ENCODE measurements at regions not wholly inside any gene's neighbourhood (a gene's known extent, or its start where the extent isn't known, plus 50 kb on each side); places are given as distances from the start of the nearest gene placed in this dataset.
"Not testable (repeated sequence)": the region's sequence is repeated elsewhere in the genome, so short reads cannot be mapped to it uniquely, and the experiment has no call there.

DNA sequence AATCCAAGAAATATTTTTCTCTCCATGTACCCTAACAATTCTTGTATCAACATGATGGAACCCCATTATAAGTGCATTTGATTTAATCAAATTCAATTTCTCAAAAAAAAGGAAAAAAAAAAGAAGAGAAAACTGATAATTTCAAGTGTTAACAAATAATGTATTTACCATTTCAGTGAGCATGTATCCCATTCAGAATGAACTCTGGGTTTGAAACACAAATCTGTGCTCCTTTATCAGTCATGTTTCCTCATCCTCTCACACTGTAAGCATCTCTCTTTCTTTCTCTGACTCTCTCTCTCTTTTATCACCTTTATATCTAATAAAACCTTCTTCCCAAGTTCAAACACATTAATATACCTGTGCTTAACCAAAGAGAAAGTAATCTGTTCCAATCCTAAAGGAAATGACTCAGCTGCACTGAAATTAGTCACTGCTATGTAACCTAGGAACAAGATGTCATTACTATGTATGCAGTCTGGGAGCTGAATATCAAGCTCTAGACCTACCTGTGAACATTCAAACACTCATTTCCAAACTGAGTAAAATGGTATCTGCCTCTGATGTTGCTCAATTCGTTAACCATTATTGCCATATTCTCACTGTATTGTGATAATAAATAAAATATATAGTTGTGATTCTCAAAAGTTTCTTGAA, 135.0 kb upstream of the LRIG3 start:
- peak overlapping the region; percentile 8 for H3K27ac ChIP-seq
- 32% methylated on average over 1 of the region's 1 CpG for whole genome bisulfite sequencing

DNA sequence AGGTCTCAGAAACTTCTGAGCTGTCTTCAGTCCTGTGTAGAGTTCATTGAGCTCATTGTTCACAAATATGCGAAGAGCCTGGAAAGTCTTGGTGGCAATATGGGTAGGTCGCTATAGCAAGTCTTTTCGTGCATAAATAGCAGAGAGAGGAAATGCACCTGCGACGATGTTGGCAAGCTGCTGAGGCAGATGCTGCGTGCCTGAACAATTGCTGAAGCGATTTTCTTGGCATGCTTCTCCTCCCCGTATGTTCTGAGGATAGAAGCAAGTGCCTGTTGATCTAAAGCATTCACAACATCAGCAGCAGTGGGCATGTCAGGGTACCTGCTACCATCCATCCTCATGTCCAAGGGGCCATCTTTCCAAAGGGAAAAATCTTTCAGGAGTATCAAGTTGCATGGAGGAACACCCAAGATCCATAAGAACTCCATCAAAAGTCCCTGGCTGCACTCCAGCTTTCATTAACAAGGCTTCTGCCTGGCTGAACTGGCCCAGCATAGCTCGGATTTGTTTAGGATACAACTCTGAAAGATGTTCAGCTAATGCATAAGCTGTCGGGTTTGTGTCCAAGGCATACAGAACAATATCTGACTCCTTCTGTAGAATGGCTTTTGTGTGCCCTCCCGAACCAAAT, 133.1 kb upstream of the LRIG3 start:
- 55% methylated on average over 11 of the region's 11 CpGs for WGBS
- H3K36me3 ChIP-seq; H3K27me3 ChIP-seq; DNase-seq (ENCODE audit: low spot score in 2 of 2); H3K4me3 ChIP-seq; H3K9me3 ChIP-seq; H3K27ac ChIP-seq: not testable (repeated sequence)
- peaks cover 19% of the 10 kb centered on the region for H3K4me1 ChIP-seq

More for the DNA sequence above, 135.0 kb upstream of the LRIG3 start:
- no peak for DNase-seq (ENCODE audit: low spot score in 2 of 2)
- TF ChIP-seq, protein P1, sequence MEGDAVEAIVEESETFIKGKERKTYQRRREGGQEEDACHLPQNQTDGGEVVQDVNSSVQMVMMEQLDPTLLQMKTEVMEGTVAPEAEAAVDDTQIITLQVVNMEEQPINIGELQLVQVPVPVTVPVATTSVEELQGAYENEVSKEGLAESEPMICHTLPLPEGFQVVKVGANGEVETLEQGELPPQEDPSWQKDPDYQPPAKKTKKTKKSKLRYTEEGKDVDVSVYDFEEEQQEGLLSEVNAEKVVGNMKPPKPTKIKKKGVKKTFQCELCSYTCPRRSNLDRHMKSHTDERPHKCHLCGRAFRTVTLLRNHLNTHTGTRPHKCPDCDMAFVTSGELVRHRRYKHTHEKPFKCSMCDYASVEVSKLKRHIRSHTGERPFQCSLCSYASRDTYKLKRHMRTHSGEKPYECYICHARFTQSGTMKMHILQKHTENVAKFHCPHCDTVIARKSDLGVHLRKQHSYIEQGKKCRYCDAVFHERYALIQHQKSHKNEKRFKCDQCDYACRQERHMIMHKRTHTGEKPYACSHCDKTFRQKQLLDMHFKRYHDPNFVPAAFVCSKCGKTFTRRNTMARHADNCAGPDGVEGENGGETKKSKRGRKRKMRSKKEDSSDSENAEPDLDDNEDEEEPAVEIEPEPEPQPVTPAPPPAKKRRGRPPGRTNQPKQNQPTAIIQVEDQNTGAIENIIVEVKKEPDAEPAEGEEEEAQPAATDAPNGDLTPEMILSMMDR (IDR thresholded peaks at IDR 0.05) = no peak
- TF ChIP-seq POLR2A (IDR thresholded peaks at IDR 0.05) = no peak
- TF ChIP-seq POLR2AphosphoS5 (IDR thresholded peaks at IDR 0.05) = no peak
- no peak for TF ChIP-seq EP300 (IDR thresholded peaks at IDR 0.05)
- H3K9me3 ChIP-seq = no peaks in the 10 kb centered on the region
- no peak overlapping the region for H3K4me3 ChIP-seq
- H3K27me3 ChIP-seq = no peaks in the 10 kb centered on the region
- peaks cover 19% of the 10 kb centered on the region for H3K4me1 ChIP-seq
- H3K36me3 ChIP-seq = no peaks in the 10 kb centered on the region

DNA sequence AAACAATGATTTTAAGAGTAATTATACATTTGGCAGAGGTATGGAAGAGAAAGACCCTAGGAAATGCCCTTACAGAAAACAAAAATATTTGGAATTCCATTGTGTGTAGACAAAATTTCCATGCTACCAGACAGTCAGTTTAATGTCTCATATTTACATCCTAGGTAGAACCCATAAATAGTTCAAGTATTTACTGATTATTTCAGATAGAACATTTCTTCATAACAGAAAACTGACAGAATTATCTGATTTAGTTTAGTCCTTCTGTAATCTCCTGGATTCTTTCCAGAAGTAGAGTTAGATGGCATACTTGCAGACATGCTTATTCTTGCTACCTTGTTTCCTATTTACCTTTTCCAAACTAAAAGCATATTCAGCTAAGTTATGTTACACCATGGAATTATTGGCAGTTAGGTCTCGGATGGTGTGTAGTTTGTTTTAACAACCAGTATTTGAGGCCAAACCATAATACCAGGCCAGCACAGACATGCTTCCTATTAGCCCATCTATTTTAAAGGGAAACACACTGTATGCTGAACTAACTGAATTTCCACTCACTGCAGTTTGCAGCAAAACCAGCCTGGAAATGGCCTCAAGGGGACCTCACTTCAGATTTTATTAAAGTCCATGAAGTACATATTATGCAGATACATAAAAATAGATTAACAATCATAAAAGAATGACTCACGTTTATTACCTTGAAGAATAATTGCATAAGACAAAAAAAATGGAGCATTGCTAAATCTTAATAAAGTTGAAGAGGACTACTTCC, 126.6 kb upstream of the LRIG3 start:
- no peak overlapping the region for H3K4me3 ChIP-seq

DNA sequence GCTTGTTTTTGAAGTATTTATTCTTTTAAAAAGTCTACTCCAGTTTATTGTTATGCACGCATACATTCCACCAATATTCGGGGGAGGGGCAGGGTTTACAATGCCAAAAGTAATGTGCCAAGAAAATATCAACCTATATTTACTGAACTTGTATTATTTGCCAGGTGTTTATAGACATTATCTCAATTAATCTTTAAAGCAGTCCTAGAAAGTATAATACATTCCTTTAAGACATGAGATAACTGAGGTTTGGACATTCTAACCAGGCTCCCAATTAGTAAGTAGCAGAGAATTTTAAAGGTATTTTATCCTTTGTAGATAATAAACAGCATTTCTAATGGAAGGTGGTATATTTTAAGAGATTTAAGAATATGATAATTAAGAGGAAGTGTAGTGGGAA, 124.5 kb upstream of the LRIG3 start:
- peaks cover 39% of the 10 kb centered on the region for H3K4me1 ChIP-seq
- H3K27me3 ChIP-seq = no peaks in the 10 kb centered on the region
- H3K36me3 ChIP-seq = no peaks in the 10 kb centered on the region
- no peak for TF ChIP-seq POLR2AphosphoS5 (IDR thresholded peaks at IDR 0.05)
- TF ChIP-seq, protein P1 (IDR thresholded peaks at IDR 0.05) = no peak
- TF ChIP-seq EP300 (IDR thresholded peaks at IDR 0.05) = no peak
- no peak for TF ChIP-seq POLR2A (IDR thresholded peaks at IDR 0.05)
- no peak for DNase-seq (ENCODE audit: low spot score in 2 of 2)
- no peak overlapping the region for H3K27ac ChIP-seq
- no peaks in the 10 kb centered on the region for H3K9me3 ChIP-seq
- 56% methylated on average over 2 of the region's 2 CpGs for WGBS
- no peak overlapping the region for H3K4me3 ChIP-seq

More for the DNA sequence above, 126.6 kb upstream of the LRIG3 start:
- no peaks in the 10 kb centered on the region for H3K9me3 ChIP-seq
- peaks cover 18% of the 10 kb centered on the region for H3K4me1 ChIP-seq
- H3K36me3 ChIP-seq = no peaks in the 10 kb centered on the region
- no peaks in the 10 kb centered on the region for H3K27me3 ChIP-seq
- no peak overlapping the region for H3K27ac ChIP-seq
- DNase-seq (ENCODE audit: low spot score in 2 of 2) = no peak
- TF ChIP-seq POLR2AphosphoS5 (IDR thresholded peaks at IDR 0.05) = no peak
- TF ChIP-seq, protein P1 (IDR thresholded peaks at IDR 0.05) = no peak
- no peak for TF ChIP-seq EP300 (IDR thresholded peaks at IDR 0.05)
- no peak for TF ChIP-seq POLR2A (IDR thresholded peaks at IDR 0.05)
- WGBS = 52% methylated on average over 2 of the region's 2 CpGs

DNA sequence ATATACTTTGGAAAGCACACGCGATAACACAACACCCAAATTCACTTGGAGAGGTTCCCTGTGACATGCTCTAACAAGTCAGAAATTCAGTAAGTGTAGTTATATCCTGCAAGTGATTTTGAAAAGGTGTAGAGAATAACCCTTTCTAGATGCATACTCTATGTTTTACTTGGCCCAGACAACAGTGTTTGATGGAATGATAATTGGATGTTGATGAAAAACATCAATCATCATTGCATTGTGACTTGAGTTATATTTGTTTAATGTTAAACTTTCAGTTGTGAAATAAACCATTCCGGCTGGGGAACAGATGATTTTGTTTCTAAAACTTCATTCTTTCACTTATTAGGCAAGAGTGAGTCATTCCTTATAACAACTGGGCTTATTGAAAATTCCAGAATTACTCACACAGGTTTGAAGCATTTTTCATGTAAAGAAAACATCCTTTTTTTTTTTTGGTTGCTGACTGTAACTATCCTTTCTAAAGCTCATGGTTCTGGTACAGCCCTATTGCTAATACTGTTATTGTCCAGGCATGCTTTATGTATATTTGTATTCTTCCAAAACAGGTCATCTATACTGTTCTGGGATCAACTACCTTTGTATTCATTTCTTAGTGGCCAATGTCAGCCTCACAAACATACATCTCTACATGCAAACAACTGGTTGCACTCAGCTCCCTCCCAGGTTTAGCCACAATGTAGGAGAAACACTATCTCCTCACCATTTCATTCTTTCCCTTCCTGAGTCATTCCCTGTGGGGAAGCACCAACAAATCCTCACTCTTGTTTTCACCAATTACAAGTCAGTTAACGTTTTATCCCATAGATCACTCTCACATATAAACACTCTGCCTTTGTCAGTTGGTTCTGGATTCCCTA, 121.2 kb upstream of the LRIG3 start:
- H3K27ac ChIP-seq = peak overlapping the region; percentile 80
- 22% methylated on average over 4 of the region's 4 CpGs for WGBS
- H3K4me1 ChIP-seq = peaks cover 46% of the 10 kb centered on the region
- H3K4me3 ChIP-seq = no peak overlapping the region
- no peak for DNase-seq (ENCODE audit: low spot score in 2 of 2)
- peak in 1 of 3 donors; percentile 38 for TF ChIP-seq POLR2AphosphoS5 (IDR thresholded peaks at IDR 0.05)
- no peak for TF ChIP-seq EP300 (IDR thresholded peaks at IDR 0.05)
- H3K9me3 ChIP-seq = no peaks in the 10 kb centered on the region
- no peaks in the 10 kb centered on the region for H3K27me3 ChIP-seq
- no peaks in the 10 kb centered on the region for H3K36me3 ChIP-seq
